Astrocyte (in vitro differentiated cells and primary cell): ENCODE measurements at regions not wholly inside any gene's neighbourhood (a gene's known extent, or its start where the extent isn't known, plus 50 kb on each side); places are given as distances from the start of the nearest gene placed in this dataset.

Experiments used
- DNase-seq: peaks from one replicate; pipeline ENCODE4 v3.0.0-alpha.2; 2010; ENCODE audit warnings: low read depth
- FAIRE-seq: peaks from 2 replicates; lab custom pipeline; 2011; peaks lifted over from hg19 to GRCh38; lab: Jason Lieb, UNC
- H2AFZ ChIP-seq: 2 replicates; pipeline ENCODE4 v1.6.0; 2012; ENCODE audit warnings: low read depth, low read length, inconsistent platforms
- H3K27ac ChIP-seq: 2 replicates; pipeline ENCODE4 v1.5.1; 2011; ENCODE audit warnings: low read depth, low read length, inconsistent platforms
- H3K27me3 ChIP-seq: 2 replicates; pipeline ENCODE4 v1.6.0; 2011; ENCODE audit warnings: low read length, inconsistent platforms; ENCODE audit not compliant: insufficient read depth
- H3K36me3 ChIP-seq: 2 replicates; pipeline ENCODE4 v1.5.1; 2011; ENCODE audit warnings: low read length, inconsistent platforms; ENCODE audit not compliant: insufficient read depth
- H3K4me1 ChIP-seq: 2 replicates; pipeline ENCODE4 v1.5.1; 2011; ENCODE audit warnings: low read length, inconsistent platforms; ENCODE audit not compliant: insufficient read depth
- H3K4me2 ChIP-seq: 2 replicates; pipeline ENCODE4 v1.6.0; 2012; ENCODE audit warnings: low read length, inconsistent platforms
- H3K4me3 ChIP-seq: 2 replicates; pipeline ENCODE4 v1.5.1; 2011; ENCODE audit warnings: low read depth, mild to moderate bottlenecking, low read length, inconsistent platforms; ENCODE audit not compliant: insufficient read depth
- H3K79me2 ChIP-seq: 2 replicates; pipeline ENCODE4 v1.6.0; 2012; ENCODE audit warnings: mild to moderate bottlenecking, low read length, inconsistent platforms; ENCODE audit not compliant: insufficient read depth
- H3K9ac ChIP-seq: 2 replicates; pipeline ENCODE4 v1.6.0; 2012; ENCODE audit warnings: mild to moderate bottlenecking, low read length, inconsistent platforms
- H3K9me3 ChIP-seq: 2 replicates; pipeline ENCODE4 v1.5.1; 2012; ENCODE audit warnings: low read depth, mild to moderate bottlenecking, low read length, inconsistent platforms; ENCODE audit not compliant: insufficient read depth
- H4K20me1 ChIP-seq: 2 replicates; pipeline ENCODE4 v1.6.0; 2012; ENCODE audit warnings: low read length, inconsistent platforms; ENCODE audit not compliant: insufficient read depth
- H3K27ac Mint-ChIP-seq: one replicate; pipeline ENCODE4 v1.8.0; 2021; ENCODE audit warnings: mild to moderate bottlenecking, mixed read lengths; ENCODE audit not compliant: unreplicated experiment
- H3K27me3 Mint-ChIP-seq: one replicate; pipeline ENCODE4 v1.8.0; 2021; ENCODE audit warnings: low read depth, mixed read lengths; ENCODE audit not compliant: unreplicated experiment
- H3K36me3 Mint-ChIP-seq: one replicate; pipeline ENCODE4 v1.8.0; 2021; ENCODE audit warnings: low read depth, mixed read lengths; ENCODE audit not compliant: unreplicated experiment
- H3K4me1 Mint-ChIP-seq: one replicate; pipeline ENCODE4 v1.8.0; 2021; ENCODE audit warnings: low read depth, mixed read lengths; ENCODE audit not compliant: unreplicated experiment
- H3K4me3 Mint-ChIP-seq: one replicate; pipeline ENCODE4 v1.8.0; 2021; ENCODE audit warnings: mild to moderate bottlenecking, moderate library complexity, mixed read lengths; ENCODE audit not compliant: unreplicated experiment
- H3K9me3 Mint-ChIP-seq: one replicate; pipeline ENCODE4 v1.8.0; 2021; ENCODE audit warnings: mild to moderate bottlenecking, mixed read lengths; ENCODE audit not compliant: unreplicated experiment
- EZH2 ChIP-seq: IDR thresholded peaks from 2 replicates; pipeline ENCODE4 v1.6.1; 2012; ENCODE audit warnings: mild to moderate bottlenecking, low read length, inconsistent platforms; ENCODE audit not compliant: insufficient read depth
- TF ChIP-seq, protein P1 (sequence below): IDR thresholded peaks from 2 replicates; pipeline ENCODE4 v1.5.1; 2011; ENCODE audit warnings: low read depth, mild to moderate bottlenecking, inconsistent platforms, low read length, moderate library complexity; ENCODE audit not compliant: insufficient read depth

DNA sequence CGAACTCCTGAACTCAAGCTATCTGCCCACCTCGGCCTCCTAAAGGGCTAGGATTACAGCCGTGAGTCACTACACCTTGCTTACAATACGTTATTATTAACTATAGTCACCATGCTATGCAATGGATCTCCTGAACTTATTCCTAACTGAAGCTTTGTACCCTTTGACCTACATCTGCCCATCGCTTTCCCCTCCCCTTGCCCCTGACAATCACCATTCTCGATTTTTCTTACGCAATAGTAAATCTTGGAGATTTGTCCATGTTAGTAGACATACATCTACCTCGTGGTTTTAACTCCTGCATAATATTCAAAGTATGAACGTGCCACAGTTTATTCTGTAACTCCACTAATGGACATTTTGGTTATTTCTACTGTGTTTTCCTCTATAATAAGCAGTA, 120.6 kb downstream of the NPIPB5 start:
- Histone ChIP-seq H3K4me3 (no peak overlapping the region), H2AFZ (no peak overlapping the region), H3K9ac (no peak overlapping the region), H3K36me3 (no peaks in the 10 kb centered on the region), H3K79me2 (no peaks in the 10 kb centered on the region), H4K20me1 (no peaks in the 10 kb centered on the region), H3K27ac (no peak overlapping the region), H3K27me3 (peaks cover 8% of the 10 kb centered on the region), H3K4me1 (no peaks in the 10 kb centered on the region), H3K9me3 (no peaks in the 10 kb centered on the region), H3K4me2 (no peak overlapping the region)
- Mint-ChIP-seq H3K36me3 (no peaks in the 10 kb centered on the region), H3K4me1 (peaks cover 4% of the 10 kb centered on the region), H3K27me3 (peaks cover 3% of the 10 kb centered on the region), H3K27ac (no peak overlapping the region), H3K9me3 (no peaks in the 10 kb centered on the region), H3K4me3 (no peak overlapping the region)
- FAIRE-seq (no peak), DNase-seq (no peak)
- TF ChIP-seq EZH2: no peak
- TF ChIP-seq, protein P1, sequence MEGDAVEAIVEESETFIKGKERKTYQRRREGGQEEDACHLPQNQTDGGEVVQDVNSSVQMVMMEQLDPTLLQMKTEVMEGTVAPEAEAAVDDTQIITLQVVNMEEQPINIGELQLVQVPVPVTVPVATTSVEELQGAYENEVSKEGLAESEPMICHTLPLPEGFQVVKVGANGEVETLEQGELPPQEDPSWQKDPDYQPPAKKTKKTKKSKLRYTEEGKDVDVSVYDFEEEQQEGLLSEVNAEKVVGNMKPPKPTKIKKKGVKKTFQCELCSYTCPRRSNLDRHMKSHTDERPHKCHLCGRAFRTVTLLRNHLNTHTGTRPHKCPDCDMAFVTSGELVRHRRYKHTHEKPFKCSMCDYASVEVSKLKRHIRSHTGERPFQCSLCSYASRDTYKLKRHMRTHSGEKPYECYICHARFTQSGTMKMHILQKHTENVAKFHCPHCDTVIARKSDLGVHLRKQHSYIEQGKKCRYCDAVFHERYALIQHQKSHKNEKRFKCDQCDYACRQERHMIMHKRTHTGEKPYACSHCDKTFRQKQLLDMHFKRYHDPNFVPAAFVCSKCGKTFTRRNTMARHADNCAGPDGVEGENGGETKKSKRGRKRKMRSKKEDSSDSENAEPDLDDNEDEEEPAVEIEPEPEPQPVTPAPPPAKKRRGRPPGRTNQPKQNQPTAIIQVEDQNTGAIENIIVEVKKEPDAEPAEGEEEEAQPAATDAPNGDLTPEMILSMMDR: no peak

DNA sequence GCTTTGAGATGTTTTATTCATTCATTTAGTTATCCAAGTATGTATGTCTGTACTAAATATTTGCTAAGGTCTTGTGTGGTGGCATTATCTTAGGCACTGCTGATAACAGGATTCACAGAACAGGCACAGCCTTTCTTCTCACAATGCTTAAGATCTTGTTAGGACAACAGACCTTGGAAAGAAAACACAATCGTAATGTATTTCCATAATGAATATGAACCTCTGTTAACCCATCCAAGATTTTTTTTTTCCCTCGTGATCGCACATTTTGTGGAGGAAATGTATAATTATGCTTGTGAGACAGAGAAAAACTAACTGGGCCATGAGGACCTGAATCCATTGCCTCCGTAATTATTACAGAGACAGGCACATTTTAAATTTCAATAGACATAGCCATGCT, 121.9 kb downstream of the NPIPB5 start:
- Mint-ChIP-seq H3K27me3 (peaks cover 3% of the 10 kb centered on the region), H3K27ac (no peak overlapping the region), H3K4me1 (peaks cover 4% of the 10 kb centered on the region), H3K36me3 (no peaks in the 10 kb centered on the region), H3K4me3 (no peak overlapping the region), H3K9me3 (no peaks in the 10 kb centered on the region)
- DNase-seq (no peak), FAIRE-seq (no peak)
- TF ChIP-seq, protein P1: no peak
- Histone ChIP-seq H2AFZ (no peak overlapping the region), H3K27me3 (peaks cover 8% of the 10 kb centered on the region), H3K4me1 (no peaks in the 10 kb centered on the region), H3K9ac (no peak overlapping the region), H3K4me2 (no peak overlapping the region), H4K20me1 (no peaks in the 10 kb centered on the region), H3K27ac (no peak overlapping the region), H3K4me3 (no peak overlapping the region), H3K79me2 (no peaks in the 10 kb centered on the region), H3K9me3 (no peaks in the 10 kb centered on the region), H3K36me3 (no peaks in the 10 kb centered on the region)

DNA sequence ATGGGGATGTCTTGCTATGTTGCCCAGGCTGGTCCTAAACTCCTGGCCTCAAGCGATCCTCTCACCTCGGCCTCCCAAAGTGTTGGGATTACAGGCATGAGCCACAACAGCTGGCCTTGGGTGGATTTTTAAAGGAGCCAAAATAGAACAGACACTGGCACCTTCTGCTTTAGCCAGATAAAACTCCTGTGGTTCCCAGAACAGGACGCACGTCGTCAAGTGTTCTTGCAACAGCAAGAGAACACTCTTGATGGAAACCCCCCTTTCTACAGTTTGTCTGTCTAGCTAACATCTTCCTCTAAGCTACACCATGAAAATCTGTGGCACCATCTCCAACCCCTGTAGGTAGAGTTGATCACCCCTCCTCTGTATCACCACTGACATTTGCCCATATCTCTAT, 122.6 kb downstream of the NPIPB5 start:
- TF ChIP-seq EZH2: no peak
- TF ChIP-seq, protein P1: no peak
- Mint-ChIP-seq H3K36me3 (no peaks in the 10 kb centered on the region), H3K4me3 (no peak overlapping the region), H3K27me3 (peaks cover 3% of the 10 kb centered on the region), H3K4me1 (peaks cover 4% of the 10 kb centered on the region), H3K27ac (no peak overlapping the region), H3K9me3 (no peaks in the 10 kb centered on the region)
- H4K20me1 ChIP-seq: no peaks in the 10 kb centered on the region
- H3K4me2 ChIP-seq: no peak overlapping the region
- H3K27ac ChIP-seq: no peak overlapping the region
- no peak overlapping the region for H3K9ac ChIP-seq
- no peaks in the 10 kb centered on the region for H3K4me1 ChIP-seq
- no peaks in the 10 kb centered on the region for H3K36me3 ChIP-seq
- H3K27me3 ChIP-seq: peaks cover 8% of the 10 kb centered on the region
- H3K9me3 ChIP-seq: no peaks in the 10 kb centered on the region
- DNase-seq (no peak), FAIRE-seq (no peak)
- no peaks in the 10 kb centered on the region for H3K79me2 ChIP-seq
- no peak overlapping the region for H3K4me3 ChIP-seq
- H2AFZ ChIP-seq: no peak overlapping the region
